ENCODE measurements at regions not wholly inside any gene's neighbourhood (a gene's known extent, or its start where the extent isn't known, plus 50 kb on each side); places are given as distances from the start of the nearest gene placed in this dataset.

GRCh38 chr14:101028971-101029667 lies 125.6 kb upstream of the RTL1 start:
- TF ChIP-seq POLR2AphosphoS5 (IDR thresholded peaks at IDR 0.05; ENCODE audit: low read depth, low read length) (no peak), POLR2A (IDR thresholded peaks at IDR 0.05; ENCODE audit: low read depth, low read length) (no peak), TAF1 (IDR thresholded peaks at IDR 0.05; ENCODE audit: low read depth, low read length) (no peak), PAX5 (IDR thresholded peaks at IDR 0.05; ENCODE audit: insufficient read depth, low read length, severe bottlenecking) (no peak), SPI1 (IDR thresholded peaks at IDR 0.05; ENCODE audit: low read depth, low read length) (no peak), POU2F2 (IDR thresholded peaks at IDR 0.05; ENCODE audit: low read depth, low read length) (no peak)
